IMR-90 (cell line): ENCODE measurements at regions not wholly inside any gene's neighbourhood (a gene's known extent, or its start where the extent isn't known, plus 50 kb on each side); places are given as distances from the start of the nearest gene placed in this dataset.

ENCODE experiments used
- ATAC-seq: fragments of 200-7000 bp; cut with Tn5 transposase; 2 replicates; pipeline ENCODE4 v1.9.1; 2020; ENCODE audit warnings: low read depth, mild to moderate bottlenecking, moderate library complexity
- BruUV-seq: library from RNA; stranded (reverse); fragments of 400-500 nt; replicated peaks from 2 replicates; lab custom pipeline; 2021; lab: Mats Ljungman, UMichigan
- CTCF ChIA-PET: fragments of 300-600 bp; formaldehyde crosslinking; extraction: SDS; loops from one replicate; lab custom pipeline; 2021; ENCODE audit warnings: antibody characterized with exemption; lab: Yijun Ruan, JAX
- POLR2A ChIA-PET: fragments of 300-600 bp; sonication (Branson Sonifier 250); formaldehyde crosslinking; loops from one replicate; lab custom pipeline; 2022; ENCODE audit warnings: antibody characterized with exemption; ENCODE audit not compliant: unreplicated experiment; lab: Charles Lee
- DNase-seq: peaks from one replicate; pipeline ENCODE4 v3.0.0; 2013
- H2AFZ ChIP-seq: replicated peaks from 2 replicates; pipeline ENCODE3; 2013; ENCODE audit warnings: low read length, mild to moderate bottlenecking; ENCODE audit not compliant: poor library complexity
- H2AK5ac ChIP-seq: 2 replicates; pipeline ENCODE4 v1.6.1; 2013; ENCODE audit warnings: low read depth, low read length, inconsistent platforms
- H2AK9ac ChIP-seq: replicated peaks from 2 replicates; pipeline ENCODE3; 2013; ENCODE audit warnings: mild to moderate bottlenecking, low read depth, low read length, moderate library complexity; ENCODE audit not compliant: poor library complexity
- H2BK120ac ChIP-seq: 2 replicates; pipeline ENCODE4 v1.6.1; 2013; ENCODE audit warnings: low read depth, low read length, inconsistent platforms
- H2BK15ac ChIP-seq: 3 replicates; pipeline ENCODE4 v1.6.1; 2013; ENCODE audit warnings: low read depth, low read length, inconsistent platforms
- H2BK20ac ChIP-seq: 2 replicates; pipeline ENCODE4 v1.6.1; 2013; ENCODE audit warnings: low read depth, mild to moderate bottlenecking, inconsistent platforms, low read length, moderate library complexity
- H2BK5ac ChIP-seq: 2 replicates; pipeline ENCODE4 v1.6.1; 2013; ENCODE audit warnings: mild to moderate bottlenecking, low read depth, low read length, inconsistent platforms; ENCODE audit not compliant: poor library complexity, severe bottlenecking
- H3K14ac ChIP-seq: replicated peaks from 2 replicates; pipeline ENCODE4 v1.6.1; 2013; ENCODE audit warnings: low read depth, low read length, inconsistent platforms
- H3K18ac ChIP-seq: 2 replicates; pipeline ENCODE4 v1.6.1; 2013; ENCODE audit warnings: low read depth, low read length, control low read depth
- H3K23ac ChIP-seq: 2 replicates; pipeline ENCODE4 v1.6.1; 2013; ENCODE audit warnings: low read depth, low read length, inconsistent platforms
- H3K27ac ChIP-seq: 2 replicates; pipeline ENCODE4 v1.5.1; 2013; ENCODE audit warnings: mild to moderate bottlenecking, control low read depth, low read length; ENCODE audit not compliant: insufficient read depth
- H3K27me3 ChIP-seq: 2 replicates; pipeline ENCODE4 v1.6.1; 2013; ENCODE audit warnings: low read length; ENCODE audit not compliant: control insufficient read depth, insufficient read depth
- H3K36me3 ChIP-seq: 2 replicates; pipeline ENCODE4 v1.6.1; 2013; ENCODE audit warnings: low read length, mixed read lengths; ENCODE audit not compliant: control insufficient read depth, insufficient read depth
- H3K4ac ChIP-seq: 2 replicates; pipeline ENCODE4 v1.6.1; 2013; ENCODE audit warnings: low read depth, low read length, inconsistent platforms
- H3K4me1 ChIP-seq: 2 replicates; pipeline ENCODE4 v1.6.1; 2013; ENCODE audit warnings: low read length, mixed read lengths; ENCODE audit not compliant: control insufficient read depth, insufficient read depth
- H3K4me2 ChIP-seq: 2 replicates; pipeline ENCODE4 v1.6.1; 2013; ENCODE audit warnings: low read depth, mild to moderate bottlenecking, control low read depth, low read length, moderate library complexity
- H3K4me3 ChIP-seq: 2 replicates; pipeline ENCODE4 v1.5.1; 2013; ENCODE audit warnings: low read depth, mild to moderate bottlenecking, control low read depth, low read length, moderate library complexity; ENCODE audit not compliant: insufficient read depth
- H3K56ac ChIP-seq: 2 replicates; pipeline ENCODE4 v1.6.1; 2013; ENCODE audit warnings: low read length, inconsistent platforms; ENCODE audit not compliant: insufficient read depth; ENCODE audit errors: extremely low read depth
- H3K79me1 ChIP-seq, 2 experiments: 2 replicates each; pipeline ENCODE4 v1.6.1; 2013; ENCODE audit warnings: low read length in 2 of 2, inconsistent platforms in 1 of 2, low read depth in 1 of 2
- H3K9ac ChIP-seq: 2 replicates; pipeline ENCODE4 v1.6.1; 2013; ENCODE audit warnings: low read depth, low read length, control low read depth
- H3K9me1 ChIP-seq: 2 replicates; pipeline ENCODE4 v1.6.1; 2013; ENCODE audit warnings: low read length, inconsistent platforms; ENCODE audit not compliant: insufficient read depth
- H3K9me3 ChIP-seq: 2 replicates; pipeline ENCODE4 v1.6.1; 2013; ENCODE audit warnings: low read length; ENCODE audit not compliant: control insufficient read depth, insufficient read depth
- H4K20me1 ChIP-seq: 2 replicates; pipeline ENCODE4 v1.6.1; 2013; ENCODE audit warnings: low read length, inconsistent platforms; ENCODE audit not compliant: insufficient read depth
- H4K5ac ChIP-seq: 2 replicates; pipeline ENCODE4 v1.6.1; 2013; ENCODE audit warnings: mild to moderate bottlenecking, low read depth, low read length, control low read depth
- H4K8ac ChIP-seq, 2 experiments: 2 replicates each; pipeline ENCODE4 v1.6.1; 2013; ENCODE audit warnings: low read depth in 2 of 2, low read length in 2 of 2, control low read depth in 1 of 2, inconsistent platforms in 1 of 2
- H4K91ac ChIP-seq: 2 replicates; pipeline ENCODE4 v1.6.1; 2013; ENCODE audit warnings: low read depth, low read length, inconsistent platforms; ENCODE audit not compliant: insufficient read depth
- BHLHE40 ChIP-seq: fragments of 150-350 bp; IDR thresholded peaks from 2 replicates; pipeline ENCODE4 v1.6.1; 2016; ENCODE audit warnings: mild to moderate bottlenecking, low read depth, low read length
- CHD1 ChIP-seq: IDR thresholded peaks from 2 replicates; pipeline ENCODE4 v1.6.1; 2012; ENCODE audit warnings: low read depth, low read length, improper control_type of control experiment
- MAZ ChIP-seq: IDR thresholded peaks from 2 replicates; pipeline ENCODE4 v1.6.1; 2012; ENCODE audit warnings: low read depth, mild to moderate bottlenecking, low read length, improper control_type of control experiment, moderate library complexity, borderline replicate concordance
- MXI1 ChIP-seq: IDR thresholded peaks from 2 replicates; pipeline ENCODE4 v1.6.1; 2012; ENCODE audit warnings: low read depth, mild to moderate bottlenecking, low read length, moderate library complexity, borderline replicate concordance
- POLR2A ChIP-seq: IDR thresholded peaks from 2 replicates; pipeline ENCODE4 v1.6.1; 2012; ENCODE audit warnings: mild to moderate bottlenecking, low read depth, low read length
- RCOR1 ChIP-seq: IDR thresholded peaks from 2 replicates; pipeline ENCODE4 v1.6.1; 2012; ENCODE audit warnings: mild to moderate bottlenecking, low read length, improper control_type of control experiment; ENCODE audit not compliant: insufficient replicate concordance
- RFX5 ChIP-seq: IDR thresholded peaks from 2 replicates; pipeline ENCODE4 v1.8.0; 2012; ENCODE audit warnings: low read depth, mild to moderate bottlenecking, low read length, moderate library complexity
- WGBS, 2 experiments: methylation state at CpG; one replicate each; pipeline versions ENCODE4 v1.1.5 to v1.1.7; 2013; ENCODE audit warnings: missing lambda C conversion rate in 2 of 2; ENCODE audit not compliant: insufficient read length in 1 of 2; ENCODE audit errors: extremely low coverage in 2 of 2; 5-methylcytosine and 5-hydroxymethylcytosine counted together
- dilution Hi-C: fragments of 300-500 bp; cut with HindIII; formaldehyde crosslinking; loops from one replicate; pipeline ENCODE4 v1.14.3; 2018; ENCODE audit warnings: low sequenced_read_pairs; ENCODE audit not compliant: unreplicated experiment
- in situ Hi-C: fragments of 300-500 bp; cut with MboI; formaldehyde crosslinking; loops from 3 replicates; pipeline ENCODE4 v1.14.3; 2019; ENCODE audit warnings: low sequenced_read_pairs, inconsistent platforms, mixed read lengths
- intact Hi-C: fragments of 100-400 bp; cut with micrococcal nuclease; formaldehyde crosslinking; loops from 2 replicates; pipeline ENCODE4 v1.10.0; 2022
- TF ChIP-seq, protein P1 (sequence below): fragments of 150-350 bp; IDR thresholded peaks from 2 replicates; pipeline ENCODE4 v1.6.1; 2016; ENCODE audit warnings: low read depth, mild to moderate bottlenecking, low read length, moderate library complexity, borderline replicate concordance
- TF ChIP-seq, protein P2 (sequence below): conservative IDR thresholded peaks from 2 replicates; pipeline ENCODE4 v1.5.1; 2012; ENCODE audit warnings: mild to moderate bottlenecking, low read depth, low read length, improper control_type of control experiment
- TF ChIP-seq, protein P3 (sequence below): fragments of 150-350 bp; IDR thresholded peaks from 2 replicates; pipeline ENCODE4 v1.6.1; 2017; ENCODE audit warnings: mild to moderate bottlenecking, antibody characterized with exemption, low read length, low read depth

GRCh38 chr4:18735740-18736268 lies 714.2 kb upstream of the LCORL start:
- dilution Hi-C loops, result no loop called here
- Histone ChIP-seq H2BK5ac (no peak overlapping the region), H3K9me3 (no peaks in the 10 kb centered on the region; the same call in 1 of the 2 replicates), H2AFZ (no peak overlapping the region), H3K4me2 (no peak overlapping the region), H4K91ac (no peak overlapping the region), H3K4me1 (no peaks in the 10 kb centered on the region), H3K36me3 (no peaks in the 10 kb centered on the region), H3K9ac (no peak overlapping the region), H3K9me1 (no peaks in the 10 kb centered on the region), H2BK15ac (no peak overlapping the region), H2AK9ac (no peak overlapping the region), H3K56ac (no peak overlapping the region), H3K79me1 (no peaks in the 10 kb centered on the region), H3K23ac (no peak overlapping the region), H3K4me3 (no peak overlapping the region), H2BK20ac (no peak overlapping the region), H3K27ac (no peak overlapping the region), H4K8ac (no peak overlapping the region), H3K18ac (no peak overlapping the region), H3K14ac (no peak overlapping the region), H2AK5ac (no peak overlapping the region), H2BK120ac (no peak overlapping the region), H3K27me3 (no peaks in the 10 kb centered on the region), H4K5ac (no peak overlapping the region), H4K20me1 (no peaks in the 10 kb centered on the region), H3K4ac (no peak overlapping the region)
- DNase-seq, result no peak
- ATAC-seq, result no peak
- TF ChIP-seq MXI1 (no peak), POLR2A (no peak), BHLHE40 (no peak), RFX5 (no peak), MAZ (no peak), RCOR1 (no peak), CHD1 (no peak)
- TF ChIP-seq, protein P1, sequence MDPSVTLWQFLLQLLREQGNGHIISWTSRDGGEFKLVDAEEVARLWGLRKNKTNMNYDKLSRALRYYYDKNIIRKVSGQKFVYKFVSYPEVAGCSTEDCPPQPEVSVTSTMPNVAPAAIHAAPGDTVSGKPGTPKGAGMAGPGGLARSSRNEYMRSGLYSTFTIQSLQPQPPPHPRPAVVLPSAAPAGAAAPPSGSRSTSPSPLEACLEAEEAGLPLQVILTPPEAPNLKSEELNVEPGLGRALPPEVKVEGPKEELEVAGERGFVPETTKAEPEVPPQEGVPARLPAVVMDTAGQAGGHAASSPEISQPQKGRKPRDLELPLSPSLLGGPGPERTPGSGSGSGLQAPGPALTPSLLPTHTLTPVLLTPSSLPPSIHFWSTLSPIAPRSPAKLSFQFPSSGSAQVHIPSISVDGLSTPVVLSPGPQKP, result no peak
- TF ChIP-seq, protein P2, sequence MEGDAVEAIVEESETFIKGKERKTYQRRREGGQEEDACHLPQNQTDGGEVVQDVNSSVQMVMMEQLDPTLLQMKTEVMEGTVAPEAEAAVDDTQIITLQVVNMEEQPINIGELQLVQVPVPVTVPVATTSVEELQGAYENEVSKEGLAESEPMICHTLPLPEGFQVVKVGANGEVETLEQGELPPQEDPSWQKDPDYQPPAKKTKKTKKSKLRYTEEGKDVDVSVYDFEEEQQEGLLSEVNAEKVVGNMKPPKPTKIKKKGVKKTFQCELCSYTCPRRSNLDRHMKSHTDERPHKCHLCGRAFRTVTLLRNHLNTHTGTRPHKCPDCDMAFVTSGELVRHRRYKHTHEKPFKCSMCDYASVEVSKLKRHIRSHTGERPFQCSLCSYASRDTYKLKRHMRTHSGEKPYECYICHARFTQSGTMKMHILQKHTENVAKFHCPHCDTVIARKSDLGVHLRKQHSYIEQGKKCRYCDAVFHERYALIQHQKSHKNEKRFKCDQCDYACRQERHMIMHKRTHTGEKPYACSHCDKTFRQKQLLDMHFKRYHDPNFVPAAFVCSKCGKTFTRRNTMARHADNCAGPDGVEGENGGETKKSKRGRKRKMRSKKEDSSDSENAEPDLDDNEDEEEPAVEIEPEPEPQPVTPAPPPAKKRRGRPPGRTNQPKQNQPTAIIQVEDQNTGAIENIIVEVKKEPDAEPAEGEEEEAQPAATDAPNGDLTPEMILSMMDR, result no peak
- TF ChIP-seq, protein P3, sequence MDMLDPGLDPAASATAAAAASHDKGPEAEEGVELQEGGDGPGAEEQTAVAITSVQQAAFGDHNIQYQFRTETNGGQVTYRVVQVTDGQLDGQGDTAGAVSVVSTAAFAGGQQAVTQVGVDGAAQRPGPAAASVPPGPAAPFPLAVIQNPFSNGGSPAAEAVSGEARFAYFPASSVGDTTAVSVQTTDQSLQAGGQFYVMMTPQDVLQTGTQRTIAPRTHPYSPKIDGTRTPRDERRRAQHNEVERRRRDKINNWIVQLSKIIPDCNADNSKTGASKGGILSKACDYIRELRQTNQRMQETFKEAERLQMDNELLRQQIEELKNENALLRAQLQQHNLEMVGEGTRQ, result no peak
- no CpG with 5 or more reads among the region's 3 CpGs for WGBS, 2 experiments
- intact Hi-C loops, result no loop called here
- in situ Hi-C loops, result no loop called here
- no TSS peak for BruUV-seq
- ChIA-PET POLR2A (no interaction called here), CTCF (no interaction called here)
